GM23338 (cell line): ENCODE measurements at regions not wholly inside any gene's neighbourhood (a gene's known extent, or its start where the extent isn't known, plus 50 kb on each side); places are given as distances from the start of the nearest gene placed in this dataset.

Experiments
- ATAC-seq: fragments of 200-7000 bp; cut with Tn5 transposase; 3 replicates; pipeline ENCODE4 v1.9.1; 2020
- DNase-seq: peaks from one replicate; pipeline ENCODE4 v3.0.0-alpha.2; 2015; ENCODE audit warnings: low spot score
- H2AFZ ChIP-seq: fragments of 200-600 bp; sonication (generic); 2 replicates; pipeline ENCODE4 v1.8.0; 2016; ENCODE audit warnings: antibody characterized with exemption, mild to moderate bottlenecking, moderate library complexity
- H3F3A ChIP-seq: fragments of 200-600 bp; sonication (generic); replicated peaks from 2 replicates; pipeline ENCODE4 v1.8.0; 2017; ENCODE audit warnings: antibody characterized with exemption, mixed run types, low read depth
- H3K27ac ChIP-seq: fragments of 200-600 bp; sonication (generic); 2 replicates; pipeline ENCODE4 v1.6.1; 2016; ENCODE audit warnings: low read depth
- H3K27me3 ChIP-seq: fragments of 200-600 bp; sonication (generic); 2 replicates; pipeline ENCODE4 v1.8.0; 2016; ENCODE audit warnings: mild to moderate bottlenecking, mixed run types, moderate library complexity; ENCODE audit not compliant: insufficient read depth
- H3K36me3 ChIP-seq: fragments of 200-600 bp; sonication (generic); 2 replicates; pipeline ENCODE4 v1.8.0; 2016; ENCODE audit warnings: mild to moderate bottlenecking; ENCODE audit not compliant: insufficient read depth
- H3K4me1 ChIP-seq: fragments of 200-600 bp; sonication (generic); 2 replicates; pipeline ENCODE4 v1.8.0; 2016; ENCODE audit warnings: mild to moderate bottlenecking, moderate library complexity; ENCODE audit not compliant: insufficient read depth
- H3K4me2 ChIP-seq: fragments of 200-600 bp; sonication (generic); 2 replicates; pipeline ENCODE4 v1.7.1; 2017; ENCODE audit warnings: mixed run types
- H3K4me3 ChIP-seq: fragments of 200-600 bp; sonication (generic); 2 replicates; pipeline ENCODE4 v1.6.1; 2016; ENCODE audit warnings: mixed run types
- H3K79me2 ChIP-seq: fragments of 200-600 bp; sonication (generic); replicated peaks from 2 replicates; pipeline ENCODE4 v1.8.0; 2017; ENCODE audit warnings: mild to moderate bottlenecking; ENCODE audit not compliant: insufficient read depth
- H3K9me2 ChIP-seq: fragments of 200-600 bp; sonication (generic); 2 replicates; pipeline ENCODE4 v1.8.0; 2017; ENCODE audit not compliant: insufficient read depth
- H4K20me1 ChIP-seq: fragments of 200-600 bp; sonication (generic); replicated peaks from 2 replicates; pipeline ENCODE4 v1.8.0; 2017; ENCODE audit warnings: mild to moderate bottlenecking; ENCODE audit not compliant: insufficient read depth
- H3K27ac Mint-ChIP-seq: 2 replicates; pipeline ENCODE4 v1.8.0; 2020; ENCODE audit warnings: inconsistent platforms, mild to moderate bottlenecking, moderate library complexity, mixed read lengths
- H3K27me3 Mint-ChIP-seq: 3 replicates; pipeline ENCODE4 v1.8.0; 2022; ENCODE audit warnings: low read depth, mild to moderate bottlenecking, moderate library complexity, mixed read lengths, inconsistent platforms; ENCODE audit not compliant: insufficient read depth, poor library complexity
- H3K36me3 Mint-ChIP-seq: 3 replicates; pipeline ENCODE4 v1.8.0; 2021; ENCODE audit warnings: low read depth, mild to moderate bottlenecking, inconsistent platforms, moderate library complexity, mixed read lengths
- H3K4me1 Mint-ChIP-seq: 3 replicates; pipeline ENCODE4 v1.8.0; 2020; ENCODE audit warnings: mild to moderate bottlenecking, inconsistent platforms, mixed read lengths
- H3K4me3 Mint-ChIP-seq: 3 replicates; pipeline ENCODE4 v1.8.0; 2021; ENCODE audit warnings: moderate library complexity, mild to moderate bottlenecking, inconsistent platforms, mixed read lengths
- H3K9me3 Mint-ChIP-seq: 3 replicates; pipeline ENCODE4 v1.8.0; 2020; ENCODE audit warnings: moderate library complexity, mild to moderate bottlenecking, inconsistent platforms, mixed read lengths
- CTCF ChIP-seq, 2 experiments: fragments of 200-600 bp in 1 of 2; sonication (generic) in 1 of 2; conservative IDR thresholded peaks; 2 replicates each; pipeline versions ENCODE4 v1.5.1 to v1.6.1; 2016 to 2017; ENCODE audit warnings: antibody characterized with exemption in 2 of 2, low read depth in 2 of 2, mild to moderate bottlenecking in 2 of 2, moderate library complexity in 1 of 2
- EZH2phosphoT487 ChIP-seq: fragments of 200-600 bp; sonication (generic); IDR thresholded peaks from one replicate; pipeline ENCODE4 v1.8.1; 2018; ENCODE audit warnings: antibody characterized with exemption; ENCODE audit not compliant: unreplicated experiment
- JUNB ChIP-seq: IDR thresholded peaks from one replicate; pipeline ENCODE4 v1.6.1; 2016; ENCODE audit warnings: antibody characterized with exemption; ENCODE audit not compliant: unreplicated experiment
- POLR2AphosphoS5 ChIP-seq: IDR thresholded peaks from 2 replicates; pipeline ENCODE4 v1.6.1; 2016; ENCODE audit warnings: antibody characterized with exemption, low read depth
- REST ChIP-seq: IDR thresholded peaks from one replicate; pipeline ENCODE4 v1.6.1; 2018; ENCODE audit warnings: antibody characterized with exemption; ENCODE audit not compliant: unreplicated experiment
- ZNF114 ChIP-seq: fragments of 250-450 bp; sonication (Bioruptor Pico); IDR thresholded peaks from 2 replicates; pipeline ENCODE4 v1.5.0; 2020; ENCODE audit warnings: mild to moderate bottlenecking, moderate library complexity
- ZNF331 ChIP-seq: fragments of 250-450 bp; sonication (Bioruptor Pico); IDR thresholded peaks from 2 replicates; pipeline ENCODE4 v1.5.0; 2020; ENCODE audit warnings: low read depth, mild to moderate bottlenecking, moderate library complexity
- ZNF462 ChIP-seq: fragments of 250-450 bp; sonication (Bioruptor Pico); IDR thresholded peaks from 2 replicates; pipeline ENCODE4 v1.5.0; 2020; ENCODE audit warnings: mild to moderate bottlenecking, moderate library complexity

DNA sequence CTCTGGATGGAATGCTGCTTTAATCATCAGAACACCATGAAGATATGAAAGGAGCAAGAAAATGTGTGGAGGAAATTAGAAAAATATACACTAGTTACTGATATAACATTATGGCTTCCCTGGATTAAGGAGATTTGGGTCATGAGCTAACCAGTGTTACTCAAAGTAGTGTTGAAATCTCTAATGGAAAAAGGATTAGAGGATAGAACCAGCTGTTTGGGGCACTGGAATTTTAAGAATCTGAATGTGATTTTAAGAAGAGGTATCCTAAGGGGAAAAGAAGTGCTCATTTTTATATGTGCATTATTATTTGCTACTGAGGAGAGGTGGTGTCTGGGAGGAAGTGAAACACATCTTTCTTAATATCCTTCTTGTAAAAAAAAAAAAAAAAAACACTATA is 164.1 kb upstream of the PPARGC1A start (continued):
- TF ChIP-seq ZNF462 (no peak), JUNB (no peak), ZNF114 (CRISPR knock-in tag) (no peak), EZH2phosphoT487 (no peak), POLR2AphosphoS5 (no peak), ZNF331 (CRISPR knock-in tag) (no peak)

DNA sequence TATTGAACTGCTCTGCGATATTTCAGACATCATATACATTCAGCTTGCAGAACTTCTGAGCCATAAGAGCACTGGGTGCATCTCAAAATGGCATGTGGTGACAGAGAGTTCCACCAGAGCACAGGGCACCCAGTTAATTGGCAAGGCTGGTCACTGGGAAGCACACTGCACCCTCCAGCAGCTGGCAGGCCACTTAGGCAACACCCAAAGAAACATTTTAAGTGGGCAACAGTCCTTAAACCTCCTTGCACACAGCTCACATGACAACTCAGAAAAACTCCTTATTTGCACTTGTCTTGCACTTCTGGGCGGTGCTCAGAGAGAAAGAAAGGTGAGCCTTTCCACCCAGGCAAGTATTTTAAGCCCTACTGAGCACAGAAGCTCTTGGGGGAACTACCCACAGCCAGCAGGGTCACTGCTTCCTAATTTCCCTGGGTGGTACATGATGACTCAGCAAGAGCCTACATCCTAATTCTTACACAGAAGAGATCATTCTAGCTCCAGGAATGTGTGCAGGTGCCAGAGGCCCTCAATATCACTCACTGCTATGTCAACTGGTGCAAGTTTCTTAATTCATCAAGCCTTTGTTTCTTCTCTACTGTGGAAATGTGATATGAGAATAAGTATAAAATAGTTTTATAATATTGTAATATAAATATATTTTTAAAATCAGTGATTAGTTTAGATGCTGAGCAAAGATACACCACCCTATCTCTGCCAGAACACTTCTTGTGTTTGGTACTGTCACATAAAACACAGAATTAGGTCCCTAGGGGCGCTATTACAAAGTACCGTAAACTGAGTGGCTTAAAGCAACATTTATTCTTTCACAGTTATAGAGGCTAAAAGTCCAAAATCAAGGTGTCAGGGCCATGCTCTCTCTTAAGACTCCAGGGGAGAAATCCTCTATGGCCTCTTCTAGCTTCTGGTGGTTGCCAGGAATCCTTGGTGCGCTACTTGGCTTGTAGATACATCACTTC is 155.1 kb upstream of the PPARGC1A start:
- H3K36me3 Mint-ChIP-seq, result no peaks in the 10 kb centered on the region
- Histone ChIP-seq H3K36me3 (no peaks in the 10 kb centered on the region), H3F3A (no peaks in the 10 kb centered on the region), H3K4me3 (no peak overlapping the region), H3K9me2 (peaks cover 2% of the 10 kb centered on the region; the same call in 1 of the 2 replicates), H2AFZ (no peak overlapping the region), H4K20me1 (no peaks in the 10 kb centered on the region), H3K4me1 (no peaks in the 10 kb centered on the region), H3K4me2 (no peak overlapping the region), H3K79me2 (no peaks in the 10 kb centered on the region), H3K27me3 (no peaks in the 10 kb centered on the region), H3K27ac (no peak overlapping the region)
- H3K27ac Mint-ChIP-seq, result no peak overlapping the region
- peak; percentile 36 for DNase-seq
- no peaks in the 10 kb centered on the region; the same call in 2 of the 3 replicates for H3K9me3 Mint-ChIP-seq
- no peak for ATAC-seq
- no peaks in the 10 kb centered on the region for H3K4me1 Mint-ChIP-seq
- TF ChIP-seq CTCF (conservative IDR thresholded peaks at IDR 0.05; ENCODE audit: low read depth in 2 of 2) (peak; percentile 45 to 47), REST (no peak)
- H3K4me3 Mint-ChIP-seq, result no peak overlapping the region
- H3K27me3 Mint-ChIP-seq, result no peaks in the 10 kb centered on the region
